Spleen (tissue), 11 donors: ENCODE measurements at regions not wholly inside any gene's neighbourhood (a gene's known extent, or its start where the extent isn't known, plus 50 kb on each side); places are given as distances from the start of the nearest gene placed in this dataset.
A peak's percentile ranks its signal among the peaks of the same experiment; 100 is the strongest.

Experiments used
- DNase-seq: peaks from one replicate; pipeline ENCODE4 v3.0.0-alpha.2; 2020
- H3K27ac ChIP-seq, 8 donors: fragments of 200-600 bp; sonication (generic) in 7 of 8; 1 replicate in 4 of 8; 2 replicates in 4 of 8; pipeline versions ENCODE4 v1.5.0 to v1.8.0; 2016 to 2021; ENCODE audit warnings: inconsistent platforms in 4 of 8, mild to moderate bottlenecking in 4 of 8, moderate library complexity in 1 of 8
- H3K27me3 ChIP-seq, 7 donors: fragments of 200-600 bp; sonication (generic) in 6 of 7; replicated peaks in 1 of 7; 1 replicate in 4 of 7; 2 replicates in 3 of 7; pipeline versions ENCODE4 v1.5.0 to v1.8.0; 2016 to 2021; ENCODE audit warnings: inconsistent platforms in 3 of 7, mild to moderate bottlenecking in 1 of 7
- H3K36me3 ChIP-seq, 6 donors: fragments of 200-600 bp; sonication (generic) in 5 of 6; 1 replicate in 4 of 6; 2 replicates in 2 of 6; pipeline versions ENCODE4 v1.5.0 to v1.8.0; 2016 to 2021; ENCODE audit warnings: inconsistent platforms in 2 of 6
- H3K4me1 ChIP-seq, 6 donors: fragments of 200-600 bp; sonication (generic) in 5 of 6; 1 replicate in 3 of 6; 2 replicates in 3 of 6; pipeline versions ENCODE4 v1.5.0 to v1.8.0; 2016 to 2021; ENCODE audit warnings: inconsistent platforms in 3 of 6
- H3K4me3 ChIP-seq, 8 donors: fragments of 200-600 bp; sonication (generic) in 7 of 8; 1 replicate in 4 of 8; 2 replicates in 4 of 8; pipeline versions ENCODE4 v1.5.0 to v1.8.0; 2016 to 2021; ENCODE audit warnings: inconsistent platforms in 4 of 8, mild to moderate bottlenecking in 4 of 8, moderate library complexity in 2 of 8
- H3K9me3 ChIP-seq, 8 donors: fragments of 200-600 bp; sonication (generic) in 7 of 8; 1 replicate in 4 of 8; 2 replicates in 4 of 8; pipeline versions ENCODE4 v1.5.0 to v1.8.0; 2016 to 2021; ENCODE audit warnings: inconsistent platforms in 4 of 8
- POLR2A ChIP-seq, 3 donors: fragments of 450-650 bp; IDR thresholded peaks; one replicate each; pipeline ENCODE4 v1.5.1; 2017; ENCODE audit warnings: antibody characterized with exemption in 3 of 3, mild to moderate bottlenecking in 1 of 3
- POLR2AphosphoS5 ChIP-seq, 3 donors: sonication (generic); formaldehyde crosslinking; IDR thresholded peaks; one replicate each; pipeline ENCODE4 v1.5.1; 2017; ENCODE audit warnings: antibody characterized with exemption in 3 of 3
- WGBS, 5 donors: extraction: QIAGEN DNeasy Blood & Tissue Kit in 3 of 5; methylation state at CpG; one replicate each; pipeline versions ENCODE4 v1.1.5 to v1.1.7; 2013 to 2018; 5-methylcytosine and 5-hydroxymethylcytosine counted together
- intact Hi-C: fragments of 100-400 bp; cut with DNase I; formaldehyde crosslinking; loops from one replicate; pipeline ENCODE4 v1.15.0; 2023; ENCODE audit warnings: low total_unique reads
- TF ChIP-seq, protein P1 (sequence below), 11 experiments: fragments of 200-600 bp in 7 of 11; fragments of 450-650 bp in 4 of 11; sonication (generic) in 4 of 11; IDR thresholded peaks in 8 of 11; conservative IDR thresholded peaks in 3 of 11; 1 replicate in 7 of 11; 2 replicates in 4 of 11; pipeline versions ENCODE4 v1.4.0 to v1.8.0; 2016 to 2021; ENCODE audit warnings: antibody characterized with exemption in 11 of 11, inconsistent platforms in 4 of 11, mild to moderate bottlenecking in 1 of 11
- donor health status: healthy with polysubstance abuse.
- donor health status: DM: no; HTN: no; CAD: no; lungs with moderate emphysema.
- donor health status: DM: no; HTN: no; CAD: no.
- donor health status: Bipolar disorder and iron deficiency.
- donor health status: healthy.
- donor health status: DM: no; HTN: no; CAD: no.
- donor health status: DM: yes; HTN: yes; CAD: no.

DNA sequence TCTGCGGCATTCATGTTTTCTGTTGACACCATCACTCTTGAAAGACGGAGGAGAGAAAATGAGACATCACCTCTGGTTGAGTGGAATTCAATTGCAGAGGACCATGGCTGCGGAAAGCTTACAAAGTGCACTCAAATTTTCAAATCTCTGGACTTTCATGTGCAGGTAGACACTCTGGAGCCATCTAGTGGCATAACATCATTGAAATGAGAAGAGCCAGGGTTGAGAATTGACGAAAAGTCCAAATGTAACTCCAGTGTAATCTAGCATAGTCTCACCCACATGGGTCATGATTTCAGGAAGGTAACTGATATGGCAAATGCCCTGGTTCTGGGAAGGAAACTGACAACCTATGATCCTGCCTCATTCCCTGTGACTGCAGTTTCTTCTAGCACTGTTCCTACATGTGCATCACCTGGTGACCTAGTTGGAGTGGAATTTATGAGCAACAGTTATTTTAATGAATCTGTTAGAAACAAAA, 687.8 kb downstream of the KCNA4 start:
- no peak overlapping the region for H3K4me3 ChIP-seq
- no peaks in the 10 kb centered on the region for H3K27me3 ChIP-seq
- no peak overlapping the region for H3K27ac ChIP-seq
- intact Hi-C loops, result no loop called here
- no peaks in the 10 kb centered on the region for H3K4me1 ChIP-seq
- no peaks in the 10 kb centered on the region for H3K36me3 ChIP-seq
- TF ChIP-seq, protein P1, sequence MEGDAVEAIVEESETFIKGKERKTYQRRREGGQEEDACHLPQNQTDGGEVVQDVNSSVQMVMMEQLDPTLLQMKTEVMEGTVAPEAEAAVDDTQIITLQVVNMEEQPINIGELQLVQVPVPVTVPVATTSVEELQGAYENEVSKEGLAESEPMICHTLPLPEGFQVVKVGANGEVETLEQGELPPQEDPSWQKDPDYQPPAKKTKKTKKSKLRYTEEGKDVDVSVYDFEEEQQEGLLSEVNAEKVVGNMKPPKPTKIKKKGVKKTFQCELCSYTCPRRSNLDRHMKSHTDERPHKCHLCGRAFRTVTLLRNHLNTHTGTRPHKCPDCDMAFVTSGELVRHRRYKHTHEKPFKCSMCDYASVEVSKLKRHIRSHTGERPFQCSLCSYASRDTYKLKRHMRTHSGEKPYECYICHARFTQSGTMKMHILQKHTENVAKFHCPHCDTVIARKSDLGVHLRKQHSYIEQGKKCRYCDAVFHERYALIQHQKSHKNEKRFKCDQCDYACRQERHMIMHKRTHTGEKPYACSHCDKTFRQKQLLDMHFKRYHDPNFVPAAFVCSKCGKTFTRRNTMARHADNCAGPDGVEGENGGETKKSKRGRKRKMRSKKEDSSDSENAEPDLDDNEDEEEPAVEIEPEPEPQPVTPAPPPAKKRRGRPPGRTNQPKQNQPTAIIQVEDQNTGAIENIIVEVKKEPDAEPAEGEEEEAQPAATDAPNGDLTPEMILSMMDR (IDR thresholded peaks at IDR 0.05 in 8 of 11, conservative IDR thresholded peaks at IDR 0.05 in 3 of 11), result peak in 4 of 11 experiments; percentile 11 to 33 (median 26)
- TF ChIP-seq POLR2AphosphoS5 (IDR thresholded peaks at IDR 0.05), result no peak
- no peak for DNase-seq
- H3K9me3 ChIP-seq, result no peaks in the 10 kb centered on the region
- 52 to 71% (median 59%) methylated on average over 3 to 4 of the region's 4 CpGs for WGBS, 5 donors

DNA sequence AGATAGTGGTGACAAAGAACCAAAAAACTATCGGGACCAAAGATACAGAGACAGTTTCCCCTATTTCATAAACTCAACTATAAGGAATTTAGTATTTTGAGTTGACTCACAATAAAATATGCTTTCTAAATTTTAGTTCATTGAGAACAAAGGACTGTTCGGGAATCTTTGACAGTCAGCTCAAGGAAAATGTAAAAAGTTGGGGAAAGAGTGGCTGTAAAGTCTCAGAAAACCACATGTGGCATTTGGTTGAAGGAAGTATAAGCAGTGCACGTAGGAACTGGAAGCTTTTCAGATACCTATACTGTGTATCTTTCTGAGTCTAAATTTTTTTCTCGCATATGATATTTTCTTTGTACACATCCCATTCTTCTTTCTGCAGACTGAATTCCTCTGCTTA, 688.9 kb downstream of the KCNA4 start:
- H3K4me3 ChIP-seq, result no peak overlapping the region
- no peak for DNase-seq
- TF ChIP-seq, protein P1 (IDR thresholded peaks at IDR 0.05 in 8 of 11, conservative IDR thresholded peaks at IDR 0.05 in 3 of 11), result no peak
- TF ChIP-seq POLR2A (IDR thresholded peaks at IDR 0.05) (no peak), POLR2AphosphoS5 (IDR thresholded peaks at IDR 0.05) (no peak)
- no peaks in the 10 kb centered on the region for H3K36me3 ChIP-seq
- H3K27ac ChIP-seq, result no peak overlapping the region
- no peaks in the 10 kb centered on the region for H3K9me3 ChIP-seq
- H3K4me1 ChIP-seq, result no peaks in the 10 kb centered on the region
- H3K27me3 ChIP-seq, result no peaks in the 10 kb centered on the region
- intact Hi-C loops, result no loop called here
- 77 to 86% (median 81%) methylated on average over 4 of the region's 4 CpGs for WGBS, 5 donors

DNA sequence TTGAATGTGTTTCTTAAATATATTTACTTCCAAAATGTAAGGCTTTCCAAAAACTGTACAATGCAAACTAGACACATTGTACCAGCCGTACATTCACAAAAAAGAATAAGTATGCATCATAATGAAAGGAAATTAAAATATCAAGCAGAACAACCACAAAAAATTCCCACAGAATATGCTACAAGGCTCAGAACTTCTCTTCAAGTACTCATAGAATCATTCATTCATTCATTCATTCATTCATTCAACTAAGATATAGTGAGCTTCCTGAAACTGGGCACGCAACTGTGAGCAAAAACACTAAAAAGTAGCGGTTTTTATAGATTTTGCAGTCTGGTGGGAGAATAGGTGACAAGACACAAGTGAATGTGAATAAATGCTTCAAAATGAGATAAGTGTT, 690.1 kb downstream of the KCNA4 start:
- H3K4me3 ChIP-seq, result no peak overlapping the region
- H3K9me3 ChIP-seq, result no peaks in the 10 kb centered on the region
- no peaks in the 10 kb centered on the region for H3K4me1 ChIP-seq
- DNase-seq, result no peak
- no peaks in the 10 kb centered on the region for H3K27me3 ChIP-seq
- no peaks in the 10 kb centered on the region for H3K36me3 ChIP-seq
- H3K27ac ChIP-seq, result no peak overlapping the region
- intact Hi-C loops, result no loop called here
- TF ChIP-seq POLR2AphosphoS5 (IDR thresholded peaks at IDR 0.05) (no peak), POLR2A (IDR thresholded peaks at IDR 0.05) (no peak)
- TF ChIP-seq, protein P1 (IDR thresholded peaks at IDR 0.05 in 8 of 11, conservative IDR thresholded peaks at IDR 0.05 in 3 of 11), result no peak
- 81 to 95% (median 91%) methylated on average over 3 of the region's 3 CpGs for WGBS, 5 donors

DNA sequence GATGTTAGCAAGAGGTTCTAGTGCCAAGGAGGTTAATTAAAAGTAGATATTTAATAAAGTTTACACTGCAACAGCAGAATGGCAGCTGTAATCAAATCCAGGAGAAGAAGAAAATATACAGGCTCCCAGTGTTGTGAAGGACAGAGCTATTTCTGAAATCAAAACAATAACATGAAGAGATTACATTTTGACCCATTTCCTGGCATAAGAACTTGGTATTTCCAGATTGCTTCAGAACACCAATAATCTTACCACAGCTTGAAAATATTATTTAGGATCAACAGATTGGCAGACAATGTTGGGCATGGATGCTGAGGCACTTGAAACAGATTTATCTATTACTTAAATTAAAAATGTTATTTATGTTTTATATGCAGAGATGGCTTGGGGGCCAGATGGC, 692.5 kb downstream of the KCNA4 start:
- intact Hi-C loops, result no loop called here
- Histone ChIP-seq H3K36me3 (no peaks in the 10 kb centered on the region), H3K9me3 (no peaks in the 10 kb centered on the region), H3K27me3 (no peaks in the 10 kb centered on the region), H3K27ac (no peak overlapping the region), H3K4me3 (no peak overlapping the region), H3K4me1 (no peaks in the 10 kb centered on the region)
- DNase-seq, result no peak
- TF ChIP-seq, protein P1 (IDR thresholded peaks at IDR 0.05 in 8 of 11, conservative IDR thresholded peaks at IDR 0.05 in 3 of 11), result no peak
- TF ChIP-seq POLR2A (IDR thresholded peaks at IDR 0.05), result no peak
- TF ChIP-seq POLR2AphosphoS5 (IDR thresholded peaks at IDR 0.05), result no peak
